Skin of body (tissue), 1 donor: ENCODE measurements at regions not wholly inside any gene's neighbourhood (a gene's known extent, or its start where the extent isn't known, plus 50 kb on each side); places are given as distances from the start of the nearest gene placed in this dataset.

Experiments used
- DNase-seq: peaks from one replicate; lab custom pipeline; 2025; lab: John Stamatoyannopoulos, UW

- no peak for DNase-seq
These were observed 203.0 kb upstream of the IGF1R start for GRCh38 chr15:98445315-98445714.

- DNase-seq: no peak
These were observed 202.3 kb upstream of the IGF1R start for GRCh38 chr15:98446083-98446482.

- DNase-seq: no peak
These were observed 201.3 kb upstream of the IGF1R start for GRCh38 chr15:98447069-98447468.

GRCh38 chr15:98451236-98451635 is 197.1 kb upstream of the IGF1R start:
- DNase-seq: no peak

GRCh38 chr15:98452238-98452637 is 196.1 kb upstream of the IGF1R start:
- no peak for DNase-seq

- DNase-seq: no peak
These were observed 192.4 kb upstream of the IGF1R start for GRCh38 chr15:98455904-98456303.

GRCh38 chr15:98476559-98476958 is 171.8 kb upstream of the IGF1R start:
- no peak for DNase-seq

GRCh38 chr15:98480844-98481243 is 167.5 kb upstream of the IGF1R start:
- DNase-seq: no peak

GRCh38 chr15:98483575-98484130 is 164.7 kb upstream of the IGF1R start:
- no peak for DNase-seq

- no peak for DNase-seq
These were observed 163.4 kb upstream of the IGF1R start for GRCh38 chr15:98484914-98485313.

GRCh38 chr15:98485451-98485850 is 162.9 kb upstream of the IGF1R start:
- DNase-seq: no peak

- DNase-seq: no peak
These were observed 154.3 kb upstream of the IGF1R start for GRCh38 chr15:98493966-98494511.

GRCh38 chr15:98501192-98501591 is 147.1 kb upstream of the IGF1R start:
- no peak for DNase-seq

GRCh38 chr15:98501632-98502031 is 146.7 kb upstream of the IGF1R start:
- DNase-seq: no peak

- DNase-seq: peak; percentile 90
These were observed 144.4 kb upstream of the IGF1R start for GRCh38 chr15:98503970-98504369.

- DNase-seq: no peak
These were observed 143.3 kb upstream of the IGF1R start for GRCh38 chr15:98504998-98505397.

- peak; percentile 20 for DNase-seq
These were observed 142.7 kb upstream of the IGF1R start for GRCh38 chr15:98505611-98506031.

GRCh38 chr15:98506172-98506571 is 142.2 kb upstream of the IGF1R start:
- no peak for DNase-seq

- no peak for DNase-seq
These were observed 141.6 kb upstream of the IGF1R start for GRCh38 chr15:98506711-98507110.

GRCh38 chr15:98513428-98513986 is 134.8 kb upstream of the IGF1R start:
- DNase-seq: no peak

GRCh38 chr15:98514034-98514622 is 134.2 kb upstream of the IGF1R start:
- DNase-seq: no peak

- DNase-seq: peak; percentile 81
These were observed 129.3 kb upstream of the IGF1R start for GRCh38 chr15:98518823-98519561.
